SK-N-SH (cell line): ENCODE measurements at regions not wholly inside any gene's neighbourhood (a gene's known extent, or its start where the extent isn't known, plus 50 kb on each side); places are given as distances from the start of the nearest gene placed in this dataset.

ENCODE experiments used
- CTCF ChIA-PET: fragments of 300-600, 350-600 bp; formaldehyde crosslinking; extraction: SDS; loops from one replicate; lab custom pipeline; 2021; lab: Yijun Ruan, JAX
- POLR2A ChIA-PET: fragments of 350-600 bp; sonication (Branson Sonifier 250); formaldehyde crosslinking; extraction: SDS; loops from one replicate; lab custom pipeline; 2020; ENCODE audit warnings: antibody characterized with exemption, inconsistent platforms; lab: Yijun Ruan, JAX
- DNase-seq: peaks from one replicate; pipeline ENCODE4 v3.0.0; 2012
- H2AFZ ChIP-seq: fragments of 200-600 bp; sonication (generic); 2 replicates; pipeline ENCODE4 v1.8.1; 2016; ENCODE audit warnings: antibody characterized with exemption, mild to moderate bottlenecking, low read depth
- H3F3A ChIP-seq: fragments of 200-600 bp; sonication (generic); replicated peaks from 2 replicates; pipeline ENCODE3; 2016; ENCODE audit warnings: antibody characterized with exemption, mild to moderate bottlenecking; ENCODE audit not compliant: insufficient read depth
- H3K27ac ChIP-seq, 2 experiments: fragments of 200-500 bp in 1 of 2; fragments of 200-600 bp in 1 of 2; sonication (Bioruptor generic) in 1 of 2; sonication (generic), shearing (Covaris generic) in 1 of 2; 2 replicates each; pipeline versions ENCODE4 v1.5.1 to v1.6.1; 2014 to 2016; ENCODE audit warnings: low read depth in 2 of 2, inconsistent platforms in 1 of 2, low read length in 1 of 2, mild to moderate bottlenecking in 1 of 2, mixed read lengths in 1 of 2
- H3K27me3 ChIP-seq: fragments of 200-600 bp; sonication (generic), shearing (Covaris generic); 2 replicates; pipeline ENCODE4 v1.6.1; 2016; ENCODE audit warnings: mixed run types; ENCODE audit not compliant: insufficient read depth
- H3K36me3 ChIP-seq, 2 experiments: fragments of 200-500 bp in 1 of 2; fragments of 200-600 bp in 1 of 2; sonication (Bioruptor generic) in 1 of 2; sonication (generic) in 1 of 2; replicated peaks in 1 of 2; 2 replicates each; pipeline versions ENCODE3 to v1.5.1; 2014 to 2016; ENCODE audit warnings: low read length in 1 of 2, mild to moderate bottlenecking in 1 of 2; ENCODE audit not compliant: insufficient read depth in 2 of 2, control insufficient read depth in 1 of 2
- H3K4me1 ChIP-seq, 2 experiments: fragments of 200-500 bp in 1 of 2; fragments of 200-600 bp in 1 of 2; sonication (Bioruptor generic) in 1 of 2; sonication (generic), shearing (Covaris generic) in 1 of 2; 2 replicates each; pipeline versions ENCODE4 v1.5.1 to v1.6.1; 2014 to 2016; ENCODE audit warnings: low read depth in 1 of 2, low read length in 1 of 2, mixed run types in 1 of 2; ENCODE audit not compliant: insufficient read depth in 2 of 2, control insufficient read depth in 1 of 2
- H3K4me2 ChIP-seq: fragments of 200-600 bp; sonication (generic), shearing (Covaris generic); 2 replicates; pipeline ENCODE4 v1.6.1; 2017; ENCODE audit warnings: mixed run types
- H3K4me3 ChIP-seq, 2 experiments: fragments of 200-500 bp in 1 of 2; fragments of 200-600 bp in 1 of 2; sonication (Bioruptor generic) in 1 of 2; sonication (generic), shearing (Covaris generic) in 1 of 2; 2 replicates each; pipeline versions ENCODE4 v1.5.1 to v1.8.1; 2014 to 2016; ENCODE audit warnings: low read depth in 2 of 2, inconsistent platforms in 1 of 2, low read length in 1 of 2, mild to moderate bottlenecking in 1 of 2, mixed read lengths in 1 of 2, moderate library complexity in 1 of 2
- H3K79me2 ChIP-seq: fragments of 200-600 bp; sonication (generic); 2 replicates; pipeline ENCODE4 v1.8.1; 2017; ENCODE audit warnings: mild to moderate bottlenecking; ENCODE audit not compliant: insufficient read depth
- H3K9ac ChIP-seq: fragments of 200-600 bp; sonication (generic); 2 replicates; pipeline ENCODE4 v1.6.1; 2017; ENCODE audit warnings: mixed run types
- H3K9me2 ChIP-seq: fragments of 200-600 bp; sonication (generic); 2 replicates; pipeline ENCODE4 v1.6.1; 2017; ENCODE audit warnings: mixed run types
- H3K9me3 ChIP-seq: fragments of 200-600 bp; sonication (generic); 2 replicates; pipeline ENCODE4 v1.6.1; 2017; ENCODE audit warnings: mixed run types, mild to moderate bottlenecking, moderate library complexity
- H4K20me1 ChIP-seq: fragments of 200-600 bp; sonication (generic); 2 replicates; pipeline ENCODE4 v1.6.1; 2017; ENCODE audit warnings: mild to moderate bottlenecking, mixed run types; ENCODE audit not compliant: insufficient read depth
- CTCF ChIP-seq: fragments of 200-600 bp; sonication (generic); IDR thresholded peaks from 2 replicates; pipeline ENCODE4 v1.6.1; 2017; ENCODE audit warnings: antibody characterized with exemption, mild to moderate bottlenecking, moderate library complexity
- EZH2phosphoT487 ChIP-seq: fragments of 200-600 bp; sonication (generic); IDR thresholded peaks from 2 replicates; pipeline ENCODE4 v1.6.1; 2017; ENCODE audit warnings: low read depth, mixed run types, mild to moderate bottlenecking, antibody characterized with exemption, moderate library complexity, borderline replicate concordance
- FOXJ3 ChIP-seq: sonication (generic); formaldehyde crosslinking; IDR thresholded peaks from 2 replicates; pipeline ENCODE4 v1.5.1; 2020; ENCODE audit warnings: mild to moderate bottlenecking, missing genetic modification reagents
- GABPA ChIP-seq: IDR thresholded peaks from 2 replicates; pipeline ENCODE4 v1.4.0; 2012; ENCODE audit warnings: low read depth, mild to moderate bottlenecking
- GATA2 ChIP-seq: sonication (generic); formaldehyde crosslinking; IDR thresholded peaks from 2 replicates; pipeline ENCODE4 v1.5.0; 2020; ENCODE audit warnings: mild to moderate bottlenecking, missing genetic modification reagents
- JUND ChIP-seq: IDR thresholded peaks from 2 replicates; pipeline ENCODE4 v1.4.0; 2012
- MAX ChIP-seq: IDR thresholded peaks from 2 replicates; pipeline ENCODE4 v1.4.0; 2012; ENCODE audit warnings: low read depth
- NFIC ChIP-seq: IDR thresholded peaks from 2 replicates; pipeline ENCODE4 v1.4.0; 2012; ENCODE audit warnings: borderline replicate concordance
- RFX5 ChIP-seq: IDR thresholded peaks from 2 replicates; pipeline ENCODE4 v1.6.1; 2012; ENCODE audit warnings: mild to moderate bottlenecking, improper control_type of control experiment, low read length
- RXRA ChIP-seq: IDR thresholded peaks from 2 replicates; pipeline ENCODE4 v1.4.0; 2012; ENCODE audit warnings: low read depth, mild to moderate bottlenecking, borderline replicate concordance
- TCF12 ChIP-seq: IDR thresholded peaks from 2 replicates; pipeline ENCODE4 v1.4.0; 2012
- USF1 ChIP-seq: IDR thresholded peaks from 2 replicates; pipeline ENCODE4 v1.4.0; 2012; ENCODE audit warnings: low read depth, borderline replicate concordance
- WGBS: methylation state at CpG from one replicate; pipeline ENCODE4 v1.1.6; 2017; ENCODE audit warnings: low lambda C conversion rate; 5-methylcytosine and 5-hydroxymethylcytosine counted together

- Histone ChIP-seq H3K9me2 (no peaks in the 10 kb centered on the region), H3K4me2 (no peak overlapping the region), H3K9me3 (no peaks in the 10 kb centered on the region), H3K27ac (no peak overlapping the region), H3K4me3 (no peak overlapping the region), H3K27me3 (no peaks in the 10 kb centered on the region), H3K79me2 (no peaks in the 10 kb centered on the region), H2AFZ (no peak overlapping the region), H3K9ac (no peak overlapping the region), H4K20me1 (no peaks in the 10 kb centered on the region), H3K4me1 (no peaks in the 10 kb centered on the region), H3K36me3 (no peaks in the 10 kb centered on the region), H3F3A (no peaks in the 10 kb centered on the region)
- no peak for DNase-seq
- WGBS, result 8% methylated on average over 4 of the region's 4 CpGs
- no peak for TF ChIP-seq JUND
- TF ChIP-seq CTCF, result no peak
- TF ChIP-seq GATA2 (CRISPR knock-in tag), result no peak
- TF ChIP-seq FOXJ3 (CRISPR knock-in tag), result no peak
- TF ChIP-seq EZH2phosphoT487, result no peak
- TF ChIP-seq TCF12, result no peak
- TF ChIP-seq NFIC, result no peak
- no peak for TF ChIP-seq USF1
- TF ChIP-seq RFX5, result no peak
- TF ChIP-seq RXRA, result no peak
- TF ChIP-seq MAX, result no peak
- CTCF ChIA-PET, result interaction anchor here (1.0 to 3.4 kb wide), 3 partner anchors 9 to 789 kb away, joined by 3 to 13 read pairs (median 3); partner anchors contain the start of gene ADRA2A
- POLR2A ChIA-PET, result no interaction called here
Observed at GRCh38 chr10:111348076-111348475, 271.2 kb downstream of the ADRA2A start.

- H3K27ac ChIP-seq, result no peak overlapping the region
- H3K27me3 ChIP-seq, result no peaks in the 10 kb centered on the region
- no peaks in the 10 kb centered on the region for H3K36me3 ChIP-seq
- TF ChIP-seq GABPA, result no peak
- no peak for DNase-seq
- 55% methylated on average over 1 of the region's 1 CpG for WGBS
- no peaks in the 10 kb centered on the region for H3K79me2 ChIP-seq
- H3K9me2 ChIP-seq, result no peaks in the 10 kb centered on the region
- H2AFZ ChIP-seq, result no peak overlapping the region
- H3K4me1 ChIP-seq, result no peaks in the 10 kb centered on the region
- ChIA-PET CTCF (interaction anchor here (2.9 kb wide), 1 partner anchor 278 kb away, joined by 19 read pairs; the partner anchor contains the start of gene ADRA2A), POLR2A (no interaction called here)
- no peaks in the 10 kb centered on the region for H3F3A ChIP-seq
- H4K20me1 ChIP-seq, result no peaks in the 10 kb centered on the region
- no peak overlapping the region for H3K4me2 ChIP-seq
- H3K9ac ChIP-seq, result no peak overlapping the region
- H3K4me3 ChIP-seq, result no peak overlapping the region
- no peaks in the 10 kb centered on the region for H3K9me3 ChIP-seq
Observed at GRCh38 chr10:111354859-111355258, 278.0 kb downstream of the ADRA2A start.
